ENCODE measurements at regions not wholly inside any gene's neighbourhood (a gene's known extent, or its start where the extent isn't known, plus 50 kb on each side); places are given as distances from the start of the nearest gene placed in this dataset.

- no peak for DNase-seq (ENCODE audit: low read depth)
Observed at GRCh38 chr3:170780955-170781354, 89.0 kb downstream of the RPL22L1 start.

DNA sequence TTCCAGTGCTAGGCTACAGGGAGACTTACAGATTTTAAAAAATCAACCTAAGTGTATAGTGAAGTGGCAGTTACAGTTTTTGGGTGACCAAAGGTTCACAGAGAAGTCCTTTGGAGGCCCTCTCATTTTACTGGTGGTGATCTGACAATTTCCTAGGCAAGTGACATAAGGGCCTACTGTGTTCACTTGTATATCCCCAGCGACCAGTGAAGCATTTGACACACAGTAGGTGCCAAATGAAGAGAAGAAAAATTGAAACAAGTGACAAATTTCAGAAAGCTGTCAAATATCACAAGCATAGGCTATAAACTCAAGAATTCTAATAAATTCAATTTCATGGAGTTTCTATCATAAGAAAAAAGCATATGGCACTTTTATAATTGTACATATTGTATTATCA lies 89.5 kb downstream of the RPL22L1 start:
- DNase-seq (ENCODE audit: low read depth): no peak

GRCh38 chr3:170778240-170779217 lies 91.5 kb downstream of the RPL22L1 start:
- no peak for DNase-seq (ENCODE audit: low read depth)

- no peak for DNase-seq (ENCODE audit: low read depth)
Observed at GRCh38 chr3:170777564-170777926, 92.5 kb downstream of the RPL22L1 start.

- no peak for DNase-seq (ENCODE audit: low read depth)
Observed at GRCh38 chr3:170776887-170777563, 93.0 kb downstream of the RPL22L1 start.

GRCh38 chr3:170773682-170774425 lies 96.1 kb downstream of the RPL22L1 start:
- DNase-seq (ENCODE audit: low read depth): no peak

DNA sequence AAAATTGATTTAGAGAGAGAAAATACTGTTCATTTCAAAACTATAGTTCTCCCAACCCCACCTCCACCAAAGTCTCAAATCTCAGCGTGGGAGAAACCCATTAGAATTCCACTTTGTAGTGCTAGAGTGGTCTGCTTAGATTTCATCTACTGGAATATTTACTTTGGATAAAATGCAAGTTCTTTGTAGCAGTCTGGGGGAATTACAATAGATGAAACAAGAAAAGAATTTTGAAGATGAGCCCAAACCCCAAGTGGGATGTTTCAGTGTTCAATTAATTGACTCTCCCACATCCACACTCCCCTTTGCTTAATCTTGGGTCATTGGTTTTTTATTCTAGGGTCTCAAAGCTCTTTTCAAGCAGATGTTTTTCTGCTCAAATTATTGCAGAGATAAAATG lies 97.8 kb downstream of the RPL22L1 start:
- no peak for DNase-seq (ENCODE audit: low read depth)

DNA sequence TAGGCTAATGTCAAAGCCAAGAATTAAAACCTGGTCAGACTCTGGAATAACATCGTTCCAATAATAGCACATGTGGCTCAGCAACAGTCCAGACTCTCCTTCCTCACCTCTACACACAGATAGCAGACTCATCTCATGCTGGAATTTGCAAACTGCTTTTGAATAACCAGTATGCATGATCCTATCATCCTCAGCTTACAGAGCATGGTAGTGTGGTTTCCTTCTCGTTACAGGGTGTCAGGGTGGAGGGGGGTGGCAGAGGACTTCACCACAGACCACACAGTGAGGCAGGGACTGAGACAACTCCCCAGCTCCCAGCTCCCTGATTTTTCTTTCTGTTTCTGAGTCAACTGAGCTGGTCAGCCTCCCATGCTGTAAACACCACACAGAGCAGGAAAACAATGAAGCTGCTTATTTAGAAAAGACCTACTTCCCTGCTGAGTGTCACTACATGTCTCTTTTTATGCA lies 101.6 kb downstream of the RPL22L1 start:
- no peak for DNase-seq (ENCODE audit: low read depth)

DNA sequence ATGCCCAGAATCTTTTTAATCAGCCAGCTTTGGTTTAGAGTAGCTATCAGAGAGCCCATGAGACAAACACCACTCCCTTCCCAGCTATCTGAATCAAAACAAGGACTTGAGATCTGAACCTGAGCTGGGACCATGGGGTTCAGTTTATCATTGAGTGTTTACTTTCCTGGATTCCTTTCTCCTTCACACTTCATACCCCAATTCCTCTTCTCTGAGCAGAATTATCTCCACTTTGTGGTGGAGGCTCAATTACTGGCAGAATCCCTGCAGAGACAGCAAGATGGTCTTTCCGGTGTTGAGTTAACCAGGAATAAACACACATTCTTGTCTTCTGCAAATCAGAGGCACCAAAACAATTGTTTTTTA lies 102.4 kb downstream of the RPL22L1 start:
- DNase-seq (ENCODE audit: low read depth): no peak

DNA sequence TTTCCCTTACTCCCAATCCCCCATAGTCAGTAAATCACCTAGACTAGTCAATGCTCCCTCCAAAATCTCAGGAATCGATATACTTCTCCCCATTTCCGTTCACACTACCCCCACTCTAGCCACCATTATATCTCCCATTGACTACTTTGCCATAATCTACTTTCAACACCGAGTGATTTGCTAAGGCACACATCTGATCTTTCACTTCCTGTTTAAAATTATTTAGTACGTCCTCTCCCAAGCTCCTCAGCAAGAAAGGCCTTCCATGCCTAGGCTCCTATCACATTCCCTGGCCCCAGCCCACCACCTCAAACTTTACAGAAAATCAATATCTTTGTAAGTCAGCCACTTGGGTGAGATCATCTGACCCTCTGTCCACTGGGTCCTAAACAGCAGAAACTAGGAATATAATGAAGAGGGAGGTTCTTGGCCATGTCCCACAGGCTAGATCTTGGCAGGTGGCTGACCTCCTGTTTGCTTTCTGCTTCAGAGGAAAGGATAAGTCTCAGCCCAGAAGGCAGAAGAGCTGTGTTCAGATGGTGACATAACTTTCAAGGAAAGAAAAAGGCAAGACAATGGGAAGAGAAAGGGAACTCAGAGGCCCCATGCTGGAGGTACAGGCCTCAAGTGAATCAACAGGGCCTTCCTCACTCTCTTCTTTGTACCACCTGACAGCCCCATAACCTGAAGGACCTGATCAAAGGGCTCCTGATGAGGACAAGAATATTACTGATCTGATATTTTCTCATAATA lies 103.0 kb downstream of the RPL22L1 start:
- DNase-seq (ENCODE audit: low read depth): no peak

GRCh38 chr3:170766253-170766652 lies 103.7 kb downstream of the RPL22L1 start:
- no peak for DNase-seq (ENCODE audit: low read depth)

DNA sequence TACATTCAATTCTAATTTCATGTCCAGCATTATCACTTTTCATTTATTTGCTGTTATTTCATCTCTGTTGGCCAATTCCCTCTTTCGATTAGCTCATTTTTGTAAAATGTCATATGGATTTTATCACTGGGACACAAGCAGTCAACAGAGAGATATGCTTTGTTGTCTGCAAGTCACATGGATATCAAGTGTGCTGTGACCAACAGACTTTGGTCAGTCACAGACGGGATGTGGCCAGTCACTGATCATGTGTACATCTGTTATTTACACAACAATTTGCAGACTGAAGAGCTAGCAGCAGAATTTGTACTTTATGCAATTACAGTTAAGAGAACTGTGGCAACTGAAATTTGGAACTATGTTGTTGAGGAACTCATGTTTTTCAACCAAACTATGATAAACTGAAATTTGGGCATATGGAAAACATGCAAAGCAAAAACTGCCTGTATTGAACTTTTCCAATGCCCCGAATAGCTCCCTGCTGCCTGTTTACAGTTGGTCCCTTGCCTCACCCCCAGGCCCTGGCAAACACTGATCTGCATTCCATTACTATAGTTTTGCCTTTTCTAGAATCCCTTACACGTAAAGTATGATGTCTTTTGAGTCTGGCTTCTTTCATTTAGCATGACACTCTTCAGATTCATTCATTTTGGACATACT lies 104.4 kb downstream of the RPL22L1 start:
- DNase-seq (ENCODE audit: low read depth): no peak

- DNase-seq (ENCODE audit: low read depth): no peak
Observed at GRCh38 chr3:170764017-170764416, 106.0 kb downstream of the RPL22L1 start.

DNA sequence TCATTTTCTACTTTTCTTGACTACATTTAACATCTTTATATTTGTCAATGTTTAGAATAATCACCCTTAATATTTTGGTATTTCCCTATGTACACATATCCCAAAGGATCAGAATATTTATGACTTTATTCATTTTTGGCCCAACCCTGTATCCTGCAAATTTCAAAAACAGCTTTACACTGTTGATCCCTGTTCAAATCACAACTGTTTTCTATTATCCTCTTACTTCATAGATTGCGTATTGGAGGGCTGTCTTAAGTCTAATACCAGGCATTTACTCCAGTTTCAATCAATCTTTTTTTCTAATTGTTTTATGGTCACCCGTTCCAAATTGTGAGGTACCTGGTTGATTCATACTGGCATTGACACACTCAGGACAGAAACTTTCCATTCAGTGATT lies 107.9 kb downstream of the RPL22L1 start:
- DNase-seq (ENCODE audit: low read depth): no peak

GRCh38 chr3:170761103-170761502 lies 108.9 kb downstream of the RPL22L1 start:
- no peak for DNase-seq (ENCODE audit: low read depth)

- no peak for DNase-seq (ENCODE audit: low read depth)
Observed at GRCh38 chr3:170760174-170760526, 109.8 kb downstream of the RPL22L1 start.

DNA sequence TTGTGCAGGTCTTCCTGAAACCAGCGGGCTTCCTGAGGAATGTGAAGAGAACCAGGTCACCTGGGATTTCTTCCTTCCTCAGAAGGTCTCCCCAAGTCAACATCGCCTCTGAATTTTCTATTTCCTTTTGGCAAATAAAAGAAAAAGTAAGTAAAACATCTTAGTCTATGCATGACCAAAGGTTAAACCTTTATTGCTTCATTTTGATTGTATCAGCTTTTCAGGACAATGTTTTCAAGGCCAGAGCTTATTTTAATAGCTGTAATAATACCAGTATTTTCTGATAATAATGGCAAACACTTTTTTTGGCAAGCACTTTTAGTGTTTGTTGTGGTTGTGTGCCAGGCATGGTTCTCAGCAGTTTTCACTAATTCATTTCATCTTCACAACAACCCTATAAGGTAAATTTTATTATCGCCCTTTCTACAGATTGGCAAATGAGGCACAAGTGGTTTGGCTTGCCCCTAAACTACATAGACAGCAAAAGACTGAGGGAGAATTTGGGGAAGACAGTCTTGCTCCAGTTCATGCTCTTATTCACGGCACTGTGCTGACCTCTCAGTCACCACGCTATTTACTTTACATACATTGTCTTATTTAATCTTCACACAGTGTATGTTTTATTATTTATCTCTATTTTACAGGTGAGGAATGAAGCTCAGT lies 110.4 kb downstream of the RPL22L1 start:
- DNase-seq (ENCODE audit: low read depth): no peak

- DNase-seq (ENCODE audit: low read depth): no peak
Observed at GRCh38 chr3:170757038-170757437, 113.0 kb downstream of the RPL22L1 start.

GRCh38 chr3:170754311-170754693 lies 115.7 kb downstream of the RPL22L1 start:
- DNase-seq (ENCODE audit: low read depth): no peak

GRCh38 chr3:170753421-170754310 lies 116.3 kb downstream of the RPL22L1 start:
- no peak for DNase-seq (ENCODE audit: low read depth)

All from activated T-cell treated with anti-CD3 and anti-CD28 coated beads for 48 hours (primary cell).